CD4-positive, alpha-beta T cell treated with Interleukin-1 beta for 1 hour (primary cell): ENCODE measurements at regions not wholly inside any gene's neighbourhood (a gene's known extent, or its start where the extent isn't known, plus 50 kb on each side); places are given as distances from the start of the nearest gene placed in this dataset.

Experiments used
- DNase-seq, 2 donors: peaks; one replicate each; pipeline ENCODE4 v3.0.0-alpha.2; 2020 to 2022

DNA sequence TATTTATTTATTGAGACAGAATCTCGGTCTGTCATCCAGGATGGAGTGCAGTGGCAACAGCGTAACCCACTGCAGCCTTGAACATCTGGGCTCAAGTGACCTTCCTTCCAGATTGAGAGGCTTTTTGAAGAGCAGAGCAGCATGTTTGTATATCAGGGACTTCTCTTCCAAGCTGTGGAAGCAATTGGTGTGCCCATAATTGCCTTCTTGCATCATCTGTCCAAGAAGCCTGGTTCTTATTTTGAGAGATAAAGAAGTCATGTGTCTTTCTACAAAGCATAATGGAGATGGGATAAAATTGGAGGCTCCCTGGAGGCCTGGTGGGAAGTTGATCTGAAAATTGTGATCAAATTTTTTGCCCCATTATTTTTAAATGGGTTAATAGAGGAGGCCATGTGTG lies 183.8 kb upstream of the MCTP2 start:
- no peak for DNase-seq

DNA sequence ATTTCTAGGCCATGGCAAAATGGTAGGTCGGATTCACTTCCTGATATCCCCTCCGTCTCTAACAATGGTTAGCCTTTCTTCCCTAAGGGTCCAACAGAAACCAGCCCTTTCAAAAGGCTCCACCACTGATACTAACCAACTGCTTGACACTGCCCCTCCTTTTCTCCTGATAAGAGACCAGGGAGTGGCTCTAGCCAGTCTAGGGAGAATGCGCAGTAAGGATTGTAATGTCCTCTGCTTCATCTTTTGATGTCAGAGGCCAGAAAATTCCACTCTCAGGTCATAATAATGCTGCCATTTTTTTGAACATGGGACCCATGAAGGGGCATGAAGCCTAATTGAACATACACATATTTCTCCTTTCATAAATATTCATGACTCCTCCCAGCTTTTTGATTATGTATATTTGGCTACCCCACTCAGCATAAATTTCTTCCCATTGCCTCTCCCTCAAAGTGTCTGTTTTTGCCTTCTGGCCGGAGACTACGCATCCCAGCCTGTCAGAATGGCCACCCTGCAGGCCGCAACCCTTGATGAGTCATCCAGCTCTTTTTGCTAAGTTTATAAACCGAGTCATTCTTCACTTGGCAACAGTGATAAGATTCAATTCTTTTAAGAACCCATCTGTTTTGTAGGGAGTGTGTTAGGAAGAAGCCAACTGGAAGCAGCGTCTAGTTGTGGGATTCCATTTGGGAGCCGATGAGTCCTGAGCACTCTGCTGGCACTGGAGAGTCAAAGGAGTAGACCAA lies 189.0 kb upstream of the MCTP2 start:
- no peak for DNase-seq

DNA sequence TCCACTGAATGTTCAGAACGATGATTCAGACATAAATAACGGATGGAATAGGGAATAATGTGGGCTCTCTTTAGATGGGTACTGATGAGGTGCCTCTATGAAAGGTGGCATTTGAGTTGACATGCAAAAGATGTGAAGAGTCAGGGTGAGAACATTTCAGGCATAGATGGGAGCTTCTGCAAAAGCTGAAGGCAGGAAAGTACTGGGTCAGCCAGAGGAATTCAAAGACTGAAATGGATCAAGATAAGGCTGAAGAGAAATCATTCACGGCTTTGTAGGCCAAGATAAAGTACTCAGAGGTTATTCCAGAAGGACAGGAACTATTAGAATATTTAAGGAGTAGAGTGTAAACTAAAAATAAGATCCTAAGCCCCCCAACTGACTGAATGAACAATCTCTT lies 189.6 kb upstream of the MCTP2 start:
- DNase-seq, result no peak

DNA sequence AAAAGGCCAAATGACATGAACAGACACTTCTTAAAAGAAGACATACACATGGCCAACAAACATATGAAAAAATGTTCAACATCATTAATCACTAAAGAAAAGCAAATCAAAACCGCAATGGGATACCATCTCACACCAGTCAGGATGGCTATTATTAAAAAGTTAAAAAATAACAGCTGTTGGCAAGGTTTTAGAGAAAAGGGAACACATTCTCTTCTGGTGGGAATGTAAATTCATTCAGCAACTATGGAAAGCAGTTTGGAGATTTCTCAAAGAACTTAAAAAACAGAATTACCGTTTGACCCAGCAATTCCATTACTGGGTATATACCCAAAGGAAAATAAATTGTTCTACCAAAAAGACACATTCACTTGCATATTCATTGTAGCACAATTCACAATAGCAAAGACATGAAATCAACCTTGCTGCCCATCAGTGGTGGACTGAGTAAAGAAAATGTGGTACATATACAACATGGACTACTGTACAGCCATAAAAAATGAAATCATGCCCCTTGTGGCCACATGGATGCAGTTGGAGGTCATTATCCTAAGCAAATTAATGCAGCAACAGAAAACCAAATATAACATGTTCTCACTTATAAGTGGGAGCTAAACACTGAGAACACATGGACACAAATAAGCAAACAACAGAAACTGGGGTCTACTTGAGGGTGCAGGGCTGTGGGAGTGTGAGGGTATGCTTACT lies 190.7 kb upstream of the MCTP2 start:
- no peak for DNase-seq

DNA sequence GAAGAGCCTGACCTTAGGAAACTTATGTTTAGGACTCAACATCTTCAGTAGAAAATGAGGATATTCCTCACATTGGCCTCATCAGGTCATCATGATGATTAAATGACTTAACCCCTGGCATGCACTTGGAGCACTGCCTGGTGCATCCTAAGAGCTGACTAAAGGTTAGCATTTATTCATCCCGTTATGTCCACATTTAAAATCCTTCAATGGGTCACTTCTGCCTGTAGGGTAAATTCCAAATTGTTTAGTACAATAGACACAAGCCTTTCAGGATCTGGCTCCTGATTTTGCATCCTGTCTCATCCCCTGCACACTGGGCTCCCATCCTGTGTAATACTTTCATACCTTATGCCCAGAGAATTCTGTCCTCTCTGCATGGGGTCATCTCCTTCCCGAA lies 195.2 kb upstream of the MCTP2 start:
- DNase-seq, result no peak

DNA sequence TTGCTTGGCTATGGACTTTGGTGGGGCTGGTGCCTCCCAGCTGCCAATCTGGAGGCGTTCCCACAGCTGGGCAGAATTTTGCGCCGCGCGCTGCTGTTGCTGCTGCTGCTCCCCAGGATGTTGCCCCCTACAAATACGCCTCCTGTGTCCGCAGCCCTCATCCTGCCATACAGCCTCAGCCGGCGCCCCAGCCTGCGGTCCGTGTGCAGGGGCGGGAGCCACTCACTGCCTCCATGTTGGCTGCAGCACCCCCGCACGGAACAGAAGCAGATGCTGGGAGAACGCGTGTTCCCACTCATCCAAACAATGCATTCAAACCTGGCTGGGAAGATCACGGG lies 197.7 kb upstream of the MCTP2 start:
- DNase-seq, result no peak

DNA sequence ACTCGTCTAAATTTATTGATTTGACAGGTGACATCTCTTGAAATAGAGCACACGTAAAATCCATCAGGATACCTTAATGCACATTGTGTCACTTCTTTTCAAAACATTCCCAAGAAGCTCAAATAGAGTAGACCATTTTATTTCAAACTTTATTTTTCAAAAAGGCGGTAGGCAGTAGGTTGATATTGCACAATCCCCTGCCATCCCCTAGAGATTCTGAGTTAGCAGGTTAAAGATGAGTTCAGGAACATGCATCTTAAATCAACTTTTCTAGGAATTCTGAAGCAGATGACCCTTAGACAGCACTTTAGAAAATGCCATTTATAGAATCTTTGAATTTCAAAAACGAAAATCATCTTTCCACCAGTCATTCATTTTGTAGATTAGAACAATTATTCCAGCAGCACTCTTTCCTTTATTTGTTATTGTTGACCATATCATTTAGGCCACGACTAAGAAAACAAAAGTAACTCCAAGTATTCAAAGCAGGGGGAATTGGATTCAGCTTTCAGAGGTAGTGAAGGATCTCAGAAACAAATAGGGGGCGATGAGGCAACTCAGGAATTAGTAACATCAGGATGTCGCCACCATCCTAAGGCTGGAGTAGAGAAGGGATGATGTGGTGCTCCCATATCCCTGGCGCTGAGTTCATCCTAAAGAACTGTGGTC lies 198.2 kb upstream of the MCTP2 start:
- DNase-seq, result no peak

DNA sequence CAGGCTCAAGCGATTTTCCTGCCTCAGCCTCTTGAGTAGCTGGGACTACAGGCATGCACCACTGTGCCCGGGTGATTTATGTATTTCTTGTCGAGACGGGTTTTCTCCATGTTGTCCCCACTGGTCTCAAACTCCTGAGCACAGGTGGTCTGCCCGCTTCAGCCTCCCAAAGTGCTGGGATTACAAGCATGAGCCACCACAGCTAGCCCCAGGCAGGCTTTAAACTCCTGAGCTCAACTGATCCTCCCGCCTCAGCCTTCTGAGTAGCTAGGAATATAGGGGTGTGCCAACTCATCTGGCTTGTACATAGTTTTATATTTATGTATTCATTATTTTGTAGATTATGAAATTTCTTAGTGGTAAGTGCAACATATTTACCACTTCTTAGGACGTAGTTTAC lies 198.8 kb upstream of the MCTP2 start:
- no peak for DNase-seq

DNA sequence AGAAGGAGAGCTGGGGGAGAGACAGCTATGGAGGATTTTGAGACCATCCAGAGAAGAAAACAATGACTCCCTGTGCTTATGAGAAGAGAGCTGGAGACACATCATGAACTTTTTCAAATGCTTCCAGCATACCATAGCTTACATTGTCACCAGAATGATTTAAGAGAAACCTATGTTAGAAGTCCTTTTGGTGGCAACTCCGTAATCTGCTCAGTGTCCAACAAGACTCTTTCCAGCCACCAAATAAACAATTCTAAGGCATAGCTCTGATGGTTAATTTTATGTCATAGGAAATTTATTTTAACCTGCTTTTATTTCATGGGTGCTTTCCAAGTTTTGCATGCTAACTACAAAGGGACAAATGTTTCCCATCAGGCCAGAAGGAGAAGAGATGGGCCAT lies 200.3 kb upstream of the MCTP2 start:
- DNase-seq, result no peak

DNA sequence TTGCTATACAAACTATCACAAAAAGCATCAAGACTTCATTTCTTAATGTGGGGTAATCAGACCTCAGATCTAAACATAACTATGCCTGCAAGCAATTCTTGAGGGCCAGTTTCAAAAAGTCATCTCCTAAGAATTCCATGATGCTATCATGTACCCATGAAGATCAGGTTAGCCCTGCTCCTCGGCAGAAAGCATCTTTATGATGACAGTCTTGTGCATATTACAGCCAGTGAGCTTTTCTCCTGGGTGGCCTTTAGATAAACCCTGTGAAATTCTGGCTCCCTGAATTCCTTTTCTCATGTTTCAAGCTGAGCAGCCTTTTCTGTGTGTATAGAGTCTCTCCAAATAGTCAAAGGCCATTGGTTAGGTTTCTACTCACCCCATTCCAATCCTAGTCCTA lies 201.9 kb upstream of the MCTP2 start:
- DNase-seq, result no peak

DNA sequence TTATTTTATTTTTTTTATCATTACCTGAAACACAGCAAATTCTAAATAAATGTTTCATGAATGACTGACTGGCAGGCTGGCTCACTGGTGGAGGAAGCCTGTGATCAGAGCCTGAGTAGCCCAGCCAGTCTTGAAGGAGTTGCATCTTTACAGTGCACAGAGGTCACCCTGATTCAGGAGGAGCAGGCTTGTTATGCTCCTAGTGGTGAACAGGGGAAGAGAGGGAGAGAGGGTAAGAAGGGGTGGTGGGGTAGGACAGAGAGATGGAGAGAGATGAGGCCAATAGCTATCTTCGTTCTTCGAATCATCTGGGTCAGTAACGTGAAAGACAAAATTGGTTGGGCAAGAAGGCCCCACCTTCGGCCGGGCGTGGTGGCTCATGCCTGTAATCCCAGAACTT lies 202.6 kb upstream of the MCTP2 start:
- DNase-seq, result no peak

DNA sequence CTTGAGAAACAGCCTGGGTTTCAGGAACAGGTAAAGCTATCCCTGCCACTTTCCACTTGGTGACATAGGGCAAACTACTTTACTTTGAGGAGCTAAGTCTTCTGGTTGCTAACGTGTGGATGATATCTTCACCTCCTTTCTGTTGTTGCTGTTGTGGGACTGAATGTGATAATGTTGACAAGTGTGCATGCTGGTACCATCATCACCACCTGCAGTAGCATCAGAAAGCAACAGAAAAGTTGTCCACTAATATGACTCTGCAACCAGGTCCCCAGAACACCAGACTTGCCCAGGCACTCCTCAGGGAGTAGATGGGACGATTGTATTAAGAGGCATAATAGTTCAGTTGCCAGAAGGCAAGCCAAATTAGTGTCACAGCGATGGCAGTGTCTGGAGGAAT lies 203.2 kb upstream of the MCTP2 start:
- DNase-seq, result no peak

DNA sequence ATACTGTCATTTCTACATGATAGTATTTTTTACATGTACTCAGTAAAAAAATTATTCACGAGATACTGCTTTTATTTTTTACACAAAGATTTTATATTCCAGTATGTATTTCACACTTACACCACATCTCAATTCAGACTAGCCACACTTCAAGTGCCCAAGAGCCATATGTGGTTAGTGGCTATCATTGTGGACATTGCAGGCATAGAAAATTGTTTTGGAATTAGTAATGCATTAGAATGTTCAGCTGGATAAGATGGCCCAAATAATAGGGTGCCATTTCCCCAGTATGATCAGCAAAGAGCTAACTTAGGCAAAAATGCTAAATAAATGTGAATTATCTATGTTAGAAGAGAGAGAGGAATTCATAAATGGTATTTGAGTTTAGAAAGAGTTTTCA lies 203.8 kb upstream of the MCTP2 start:
- no peak for DNase-seq

DNA sequence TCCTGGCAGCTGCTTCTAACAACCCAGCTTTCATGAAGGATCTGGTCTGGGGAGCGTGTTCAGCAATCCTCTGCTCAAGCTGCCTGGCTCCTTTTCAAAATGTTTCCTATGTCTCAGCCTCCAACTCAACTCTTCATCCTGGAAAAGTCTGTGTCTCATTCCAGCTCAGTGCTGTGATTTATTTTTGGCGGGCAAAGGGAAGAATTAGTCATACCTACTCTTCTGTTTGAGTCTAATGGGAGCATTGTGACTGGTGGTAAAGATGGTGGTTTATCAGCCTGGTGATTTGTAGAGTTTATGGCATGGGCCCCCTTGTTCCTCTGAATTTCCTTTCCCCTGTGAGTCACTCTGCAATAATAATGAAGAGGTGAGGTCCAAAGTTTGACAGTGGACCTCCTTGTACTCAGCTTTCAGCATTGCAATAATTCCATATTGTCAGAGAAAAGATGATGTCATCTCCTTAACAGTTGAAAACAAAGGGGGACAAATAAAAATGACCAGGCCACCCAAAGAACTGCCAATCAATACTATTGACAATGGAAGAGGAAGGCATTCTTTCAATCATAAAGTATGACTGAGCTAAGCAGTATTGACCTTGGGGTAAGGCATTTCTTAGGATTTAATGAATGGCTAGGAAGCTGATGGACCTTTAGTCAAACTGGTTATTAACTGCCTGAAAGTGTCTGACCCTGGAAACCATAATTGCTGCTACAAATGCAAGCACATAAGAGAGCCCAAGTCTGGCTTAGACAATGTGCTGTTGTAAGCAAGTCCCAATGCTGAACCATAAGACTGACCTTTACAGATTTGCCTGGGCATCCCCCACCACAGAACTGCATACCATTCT lies 204.7 kb upstream of the MCTP2 start:
- DNase-seq, result no peak

DNA sequence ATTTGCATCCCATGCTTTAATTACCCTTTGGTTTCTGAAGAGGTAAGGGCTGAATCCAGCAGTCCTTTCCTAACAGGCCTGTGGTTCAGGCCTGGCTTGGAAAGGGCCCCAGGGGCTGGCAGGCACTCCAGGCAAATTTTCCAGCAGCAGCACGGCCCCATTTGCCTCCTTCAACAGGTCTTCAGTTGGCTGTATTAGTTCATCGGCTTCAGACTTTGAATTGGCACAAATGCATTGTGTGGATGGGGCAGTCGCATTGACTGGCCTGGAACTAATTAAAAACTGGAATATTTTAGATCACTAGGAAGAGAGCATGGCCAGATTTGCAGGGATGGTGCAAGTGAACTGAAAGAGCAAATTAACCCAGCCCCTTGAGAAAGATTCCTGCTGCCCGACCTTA lies 207.8 kb upstream of the MCTP2 start:
- DNase-seq, result no peak

DNA sequence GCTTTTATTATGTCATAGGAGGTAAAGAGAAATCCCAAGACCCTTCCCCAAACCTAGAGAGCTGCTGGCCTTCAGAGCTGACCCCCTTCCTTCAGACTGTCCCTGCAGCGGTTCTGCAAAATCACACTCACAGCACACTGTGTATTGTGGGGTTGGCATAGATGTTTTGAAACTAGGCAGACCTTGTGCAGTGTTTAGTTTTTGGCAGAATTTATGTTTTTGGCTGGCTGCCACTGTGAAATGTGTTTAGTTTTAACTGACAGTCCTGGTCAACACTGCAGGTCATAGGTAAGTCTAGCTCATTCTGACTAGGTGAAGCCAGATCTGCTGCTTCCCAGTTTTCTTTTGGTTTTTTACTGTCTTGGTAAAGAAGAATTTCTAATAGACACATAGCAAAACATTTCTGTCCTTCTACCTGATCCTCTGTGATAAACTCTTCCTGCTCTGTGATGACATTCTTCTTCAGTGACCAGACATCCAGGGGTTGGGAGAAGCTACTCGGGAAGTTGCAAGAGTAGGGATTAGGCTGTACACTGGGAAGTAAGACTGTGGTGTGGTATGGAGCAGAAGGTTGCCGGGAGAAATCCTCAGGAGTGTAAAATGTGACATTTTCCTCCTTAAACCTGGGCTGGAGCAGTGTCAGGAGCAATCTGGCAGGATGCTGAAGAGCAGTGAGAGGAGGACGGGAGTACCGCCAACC lies 209.6 kb upstream of the MCTP2 start:
- DNase-seq, result no peak

DNA sequence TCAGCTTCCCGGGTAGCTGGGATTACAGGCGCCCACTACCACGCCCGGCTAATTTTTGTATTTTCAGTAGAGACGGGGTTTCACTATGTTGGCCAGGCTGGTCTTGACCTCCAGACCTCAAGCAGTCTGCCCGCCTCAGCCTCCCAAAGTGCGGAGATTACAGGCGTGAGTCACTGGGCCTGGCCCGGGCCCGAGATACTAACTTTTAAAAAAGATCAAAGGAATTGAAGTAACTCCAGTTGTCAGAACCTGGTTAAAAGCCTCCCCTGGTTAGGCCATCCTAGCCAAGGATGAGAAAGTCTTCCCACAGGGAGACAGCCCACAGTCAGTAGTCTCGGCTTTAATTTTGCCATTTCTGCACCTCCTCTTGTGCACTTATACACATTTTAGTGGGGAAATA lies 212.3 kb upstream of the MCTP2 start:
- no peak for DNase-seq

DNA sequence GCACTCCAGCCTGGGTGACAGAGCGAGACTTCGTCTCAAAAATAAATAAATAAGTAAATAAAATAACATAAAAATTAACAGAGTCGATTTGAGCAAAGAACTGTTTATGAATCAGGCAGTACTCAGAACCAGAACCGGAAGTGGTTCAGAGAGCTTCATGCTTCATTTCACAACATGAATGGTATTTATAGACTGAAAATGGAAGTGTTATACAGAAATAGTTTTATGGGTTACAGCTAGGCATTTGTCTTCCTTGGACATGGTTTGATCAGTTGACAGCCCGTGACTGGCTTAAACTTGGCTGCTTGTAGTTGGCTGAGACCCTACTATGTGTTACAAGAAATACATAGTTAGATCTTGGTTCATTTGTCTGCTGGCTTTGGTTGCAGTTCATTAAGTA lies 216.0 kb upstream of the MCTP2 start:
- no peak for DNase-seq

DNA sequence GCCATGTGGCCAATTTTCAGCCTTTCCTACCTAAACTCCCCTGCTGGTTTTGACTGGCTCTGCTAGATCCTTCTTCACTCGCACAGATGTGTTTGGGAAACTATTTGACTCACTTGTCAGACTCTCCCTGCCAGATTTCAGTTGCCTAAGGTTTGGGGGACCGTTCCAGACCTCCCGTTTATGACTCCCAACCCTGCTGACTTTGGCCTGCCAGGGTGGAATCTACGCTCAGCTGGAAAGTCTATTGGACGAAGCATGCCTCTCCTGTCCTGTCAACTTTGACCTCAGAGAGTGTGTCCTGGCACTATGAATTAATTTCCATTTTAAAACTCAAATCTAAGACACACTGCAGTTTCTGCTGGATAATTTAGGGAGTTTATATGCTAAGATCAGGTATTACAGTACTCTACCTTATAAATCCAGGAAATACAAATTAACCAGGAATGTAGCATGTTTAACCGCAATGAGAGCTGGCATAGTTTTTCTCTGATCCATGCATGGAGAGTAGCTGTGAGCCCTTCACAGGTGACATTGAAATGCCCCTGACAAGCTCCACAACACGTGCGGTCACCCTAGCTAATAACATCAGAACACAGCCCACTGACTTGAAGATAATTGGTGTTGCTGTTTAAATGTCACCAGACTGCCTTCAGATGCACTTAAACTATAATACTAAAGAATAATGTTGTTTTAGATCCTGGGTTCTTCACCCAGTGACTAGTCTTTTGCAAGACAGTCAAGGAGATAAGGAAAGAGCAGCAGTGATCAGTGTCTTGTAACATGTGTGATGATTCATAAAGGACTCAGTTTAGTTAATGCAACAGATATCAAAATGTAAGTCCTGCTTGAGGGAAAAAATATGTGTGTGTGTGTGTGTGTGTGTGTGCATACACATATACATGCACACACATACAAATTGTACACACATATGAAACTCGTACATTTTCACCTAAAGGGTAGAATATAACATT lies 223.0 kb upstream of the MCTP2 start:
- DNase-seq, result no peak

DNA sequence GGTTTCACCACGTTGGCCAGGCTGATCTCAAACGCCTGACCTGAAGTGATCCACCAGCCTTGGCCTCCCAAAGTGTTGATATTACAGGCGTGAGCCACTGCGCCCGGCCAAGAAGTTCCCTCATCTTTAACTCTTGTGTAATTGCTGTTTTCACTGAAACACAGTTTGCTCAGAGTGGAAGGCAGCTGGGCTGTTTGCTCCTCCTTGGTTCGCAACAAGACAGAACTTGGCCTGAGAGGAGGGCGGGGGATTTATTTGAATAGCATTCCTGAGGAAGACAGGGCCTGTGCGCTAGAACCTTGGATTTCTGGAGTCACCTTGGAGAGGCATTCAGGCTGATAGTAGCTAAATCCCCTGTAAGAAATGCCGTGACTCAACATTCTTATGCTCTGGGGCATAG lies 226.7 kb upstream of the MCTP2 start:
- no peak for DNase-seq

DNA sequence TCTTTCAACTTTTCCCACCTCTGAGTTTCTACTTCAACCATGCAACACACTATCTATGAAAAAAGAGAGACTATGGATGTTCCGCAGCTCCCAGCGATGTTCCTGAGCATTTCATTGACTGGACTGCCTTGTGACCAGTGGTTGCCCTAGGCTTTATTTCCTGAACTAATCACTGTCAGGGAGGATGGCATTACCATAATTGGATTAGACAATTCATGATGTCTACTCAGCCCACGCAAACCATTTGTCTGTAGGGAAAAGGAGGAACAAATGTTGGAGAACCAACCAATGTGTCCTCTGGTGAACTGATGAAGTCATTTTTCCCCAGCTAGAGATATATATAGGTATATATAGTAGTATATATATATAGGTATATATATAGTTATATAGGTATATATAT lies 229.3 kb upstream of the MCTP2 start:
- no peak for DNase-seq
